Neural cell (in vitro differentiated cells): ENCODE measurements at regions not wholly inside any gene's neighbourhood (a gene's known extent, or its start where the extent isn't known, plus 50 kb on each side); places are given as distances from the start of the nearest gene placed in this dataset.
"Not testable (repeated sequence)": the region's sequence is repeated elsewhere in the genome, so short reads cannot be mapped to it uniquely, and the experiment has no call there.

ENCODE experiments used
- EP300 ChIP-seq: fragments of 450-650 bp; conservative IDR thresholded peaks from 2 replicates; pipeline ENCODE4 v1.6.1; 2014; ENCODE audit warnings: antibody characterized with exemption, mild to moderate bottlenecking, moderate library complexity; ENCODE audit not compliant: poor library complexity, severe bottlenecking
- EZH2 ChIP-seq: fragments of 200-600, 300-800 bp; shearing (Covaris generic), sonication (generic); IDR thresholded peaks from 2 replicates; pipeline ENCODE4 v1.6.1; 2014; ENCODE audit warnings: antibody characterized with exemption, low read length, borderline replicate concordance, mild to moderate bottlenecking; ENCODE audit not compliant: insufficient read depth, poor library complexity, severe bottlenecking
- RAD21 ChIP-seq: fragments of 450-650 bp; conservative IDR thresholded peaks from 2 replicates; pipeline ENCODE4 v1.6.1; 2014; ENCODE audit warnings: antibody characterized with exemption, mild to moderate bottlenecking, moderate library complexity
- TAF1 ChIP-seq: IDR thresholded peaks from 2 replicates; pipeline ENCODE4 v1.6.1; 2012; ENCODE audit warnings: low read depth
- TF ChIP-seq, protein P1 (sequence below): fragments of 450-650 bp; IDR thresholded peaks from 2 replicates; pipeline ENCODE4 v1.5.1; 2014; ENCODE audit warnings: antibody characterized with exemption, mild to moderate bottlenecking, moderate library complexity; ENCODE audit not compliant: poor library complexity, severe bottlenecking

DNA sequence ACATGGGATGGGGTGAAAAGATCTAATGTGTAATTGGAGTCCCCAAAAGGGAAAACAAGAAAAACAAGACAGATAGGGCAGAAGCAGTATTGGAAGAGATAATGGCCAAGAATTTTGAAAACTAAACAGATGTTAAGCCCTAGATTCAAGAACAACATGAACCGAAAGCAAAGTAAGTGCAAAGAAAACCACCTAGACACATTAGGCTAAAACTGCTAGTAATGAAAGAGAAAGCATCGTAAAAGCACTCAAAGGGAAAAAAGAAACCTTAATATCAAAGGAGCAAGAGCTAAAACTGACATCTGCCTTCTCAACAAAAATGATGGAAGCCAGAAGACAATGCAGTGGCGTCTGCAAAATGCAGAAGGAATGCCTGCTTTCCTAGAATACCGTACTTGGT is 92.1 kb upstream of the ADORA2B start:
- not testable (repeated sequence) for TF ChIP-seq TAF1, EZH2, EP300, RAD21
- TF ChIP-seq, protein P1, sequence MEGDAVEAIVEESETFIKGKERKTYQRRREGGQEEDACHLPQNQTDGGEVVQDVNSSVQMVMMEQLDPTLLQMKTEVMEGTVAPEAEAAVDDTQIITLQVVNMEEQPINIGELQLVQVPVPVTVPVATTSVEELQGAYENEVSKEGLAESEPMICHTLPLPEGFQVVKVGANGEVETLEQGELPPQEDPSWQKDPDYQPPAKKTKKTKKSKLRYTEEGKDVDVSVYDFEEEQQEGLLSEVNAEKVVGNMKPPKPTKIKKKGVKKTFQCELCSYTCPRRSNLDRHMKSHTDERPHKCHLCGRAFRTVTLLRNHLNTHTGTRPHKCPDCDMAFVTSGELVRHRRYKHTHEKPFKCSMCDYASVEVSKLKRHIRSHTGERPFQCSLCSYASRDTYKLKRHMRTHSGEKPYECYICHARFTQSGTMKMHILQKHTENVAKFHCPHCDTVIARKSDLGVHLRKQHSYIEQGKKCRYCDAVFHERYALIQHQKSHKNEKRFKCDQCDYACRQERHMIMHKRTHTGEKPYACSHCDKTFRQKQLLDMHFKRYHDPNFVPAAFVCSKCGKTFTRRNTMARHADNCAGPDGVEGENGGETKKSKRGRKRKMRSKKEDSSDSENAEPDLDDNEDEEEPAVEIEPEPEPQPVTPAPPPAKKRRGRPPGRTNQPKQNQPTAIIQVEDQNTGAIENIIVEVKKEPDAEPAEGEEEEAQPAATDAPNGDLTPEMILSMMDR: not testable (repeated sequence)
